ENCODE measurements at regions not wholly inside any gene's neighbourhood (a gene's known extent, or its start where the extent isn't known, plus 50 kb on each side); places are given as distances from the start of the nearest gene placed in this dataset.

- H3K9me3 Mint-ChIP-seq: no peaks in the 10 kb centered on the region
- H3K36me3 Mint-ChIP-seq (ENCODE audit: low read depth): no peaks in the 10 kb centered on the region
- H3K4me3 Mint-ChIP-seq: no peak overlapping the region
- H3K4me1 Mint-ChIP-seq: no peaks in the 10 kb centered on the region
- no peak overlapping the region for H3K27ac Mint-ChIP-seq (ENCODE audit: unreplicated experiment)
- no peak for TF ChIP-seq CTCF (conservative IDR thresholded peaks at IDR 0.05)
- DNase-seq (ENCODE audit: low read depth, low spot score): no peak
- no peaks in the 10 kb centered on the region for H3K27me3 Mint-ChIP-seq (ENCODE audit: low read depth)
Observed at GRCh38 chr4:136355970-136356369, 1176.3 kb downstream of the PCDH18 start.

GRCh38 chr4:136343340-136343739 lies 1189.0 kb downstream of the PCDH18 start:
- Mint-ChIP-seq H3K36me3 (ENCODE audit: low read depth) (no peaks in the 10 kb centered on the region), H3K9me3 (peaks cover 4% of the 10 kb centered on the region), H3K4me3 (no peak overlapping the region), H3K4me1 (no peaks in the 10 kb centered on the region), H3K27ac (ENCODE audit: unreplicated experiment) (no peak overlapping the region), H3K27me3 (ENCODE audit: low read depth) (no peaks in the 10 kb centered on the region)
- TF ChIP-seq CTCF (conservative IDR thresholded peaks at IDR 0.05): no peak
- no peak for DNase-seq (ENCODE audit: low read depth, low spot score)

GRCh38 chr4:136342666-136343065 lies 1189.6 kb downstream of the PCDH18 start:
- Mint-ChIP-seq H3K4me1 (no peaks in the 10 kb centered on the region), H3K4me3 (no peak overlapping the region), H3K27me3 (ENCODE audit: low read depth) (no peaks in the 10 kb centered on the region), H3K27ac (ENCODE audit: unreplicated experiment) (no peak overlapping the region), H3K36me3 (ENCODE audit: low read depth) (no peaks in the 10 kb centered on the region), H3K9me3 (peaks cover 7% of the 10 kb centered on the region)
- no peak for TF ChIP-seq CTCF (conservative IDR thresholded peaks at IDR 0.05)
- no peak for DNase-seq (ENCODE audit: low read depth, low spot score)

- Mint-ChIP-seq H3K4me3 (no peak overlapping the region), H3K36me3 (ENCODE audit: low read depth) (no peaks in the 10 kb centered on the region), H3K27me3 (ENCODE audit: low read depth) (no peaks in the 10 kb centered on the region), H3K4me1 (no peaks in the 10 kb centered on the region), H3K9me3 (peaks cover 7% of the 10 kb centered on the region), H3K27ac (ENCODE audit: unreplicated experiment) (no peak overlapping the region)
- no peak for TF ChIP-seq CTCF (conservative IDR thresholded peaks at IDR 0.05)
- DNase-seq (ENCODE audit: low read depth, low spot score): no peak
Observed at GRCh38 chr4:136337216-136337615, 1195.1 kb downstream of the PCDH18 start.

GRCh38 chr4:136336479-136336878 lies 1195.8 kb downstream of the PCDH18 start:
- no peak for DNase-seq (ENCODE audit: low read depth, low spot score)
- TF ChIP-seq CTCF (conservative IDR thresholded peaks at IDR 0.05): no peak
- no peak overlapping the region for H3K27ac Mint-ChIP-seq (ENCODE audit: unreplicated experiment)
- no peak overlapping the region for H3K4me3 Mint-ChIP-seq
- H3K27me3 Mint-ChIP-seq (ENCODE audit: low read depth): no peaks in the 10 kb centered on the region
- H3K9me3 Mint-ChIP-seq: peaks cover 7% of the 10 kb centered on the region
- H3K36me3 Mint-ChIP-seq (ENCODE audit: low read depth): no peaks in the 10 kb centered on the region
- H3K4me1 Mint-ChIP-seq: no peaks in the 10 kb centered on the region
